ENCODE measurements at regions not wholly inside any gene's neighbourhood (a gene's known extent, or its start where the extent isn't known, plus 50 kb on each side); places are given as distances from the start of the nearest gene placed in this dataset.
A peak's percentile ranks its signal among the peaks of the same experiment; 100 is the strongest.

DNA sequence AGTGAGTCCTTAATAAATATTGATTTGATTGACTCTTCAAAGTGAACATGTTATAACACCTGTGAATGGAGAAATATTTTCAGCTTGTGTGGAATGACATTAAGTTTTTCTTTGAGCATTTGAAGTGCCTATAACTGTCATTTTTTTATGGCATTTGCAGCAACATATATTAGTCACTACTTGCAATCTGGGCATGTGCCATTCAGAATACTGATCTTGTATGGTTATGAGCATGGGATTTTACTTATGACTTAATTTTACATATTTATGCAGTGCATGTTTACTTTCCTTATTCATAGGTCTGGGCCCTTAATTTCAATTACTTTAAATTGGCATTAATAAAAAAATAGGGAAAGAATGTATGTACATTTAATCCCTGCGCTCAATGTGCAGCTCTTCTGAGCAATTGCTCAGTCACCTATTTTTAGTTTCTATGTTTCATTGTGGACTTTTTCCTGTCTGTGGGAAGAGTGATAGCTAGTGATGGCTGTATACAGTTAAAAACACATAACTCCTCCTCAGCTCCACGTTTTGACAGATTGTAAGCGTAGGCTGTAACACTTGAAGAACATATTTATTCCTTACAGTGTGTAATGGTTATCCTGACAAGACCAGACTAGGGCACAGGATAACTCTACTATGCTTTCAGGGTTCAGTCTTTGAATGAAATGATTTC, 339.6 kb downstream of the SNAPC1 start:
- Histone ChIP-seq H3K9ac (no peak overlapping the region), H3K27ac (no peak overlapping the region), H3K4me3 (no peak overlapping the region), H2AFZ (replicated peaks) (no peak overlapping the region), H3K36me3 (no peaks in the 10 kb centered on the region), H3K9me3 (ENCODE audit: low read depth) (no peaks in the 10 kb centered on the region), H3K79me2 (ENCODE audit: low read depth) (no peaks in the 10 kb centered on the region), H3K4me1 (peaks cover 10% of the 10 kb centered on the region), H3K4me2 (no peak overlapping the region), H3F3A (ENCODE audit: low read depth) (no peaks in the 10 kb centered on the region), H4K20me1 (ENCODE audit: low read depth) (no peaks in the 10 kb centered on the region), H3K27me3 (no peaks in the 10 kb centered on the region)
- no peaks in the 10 kb centered on the region for H3K9me3 Mint-ChIP-seq
- no peaks in the 10 kb centered on the region for H3K4me1 Mint-ChIP-seq
- no peaks in the 10 kb centered on the region for H3K36me3 Mint-ChIP-seq
- no peak overlapping the region for H3K4me3 Mint-ChIP-seq
- TF ChIP-seq EZH2phosphoT487 (IDR thresholded peaks at IDR 0.05) (no peak), EZH2 (IDR thresholded peaks at IDR 0.05) (no peak)
- TF ChIP-seq, protein P1, sequence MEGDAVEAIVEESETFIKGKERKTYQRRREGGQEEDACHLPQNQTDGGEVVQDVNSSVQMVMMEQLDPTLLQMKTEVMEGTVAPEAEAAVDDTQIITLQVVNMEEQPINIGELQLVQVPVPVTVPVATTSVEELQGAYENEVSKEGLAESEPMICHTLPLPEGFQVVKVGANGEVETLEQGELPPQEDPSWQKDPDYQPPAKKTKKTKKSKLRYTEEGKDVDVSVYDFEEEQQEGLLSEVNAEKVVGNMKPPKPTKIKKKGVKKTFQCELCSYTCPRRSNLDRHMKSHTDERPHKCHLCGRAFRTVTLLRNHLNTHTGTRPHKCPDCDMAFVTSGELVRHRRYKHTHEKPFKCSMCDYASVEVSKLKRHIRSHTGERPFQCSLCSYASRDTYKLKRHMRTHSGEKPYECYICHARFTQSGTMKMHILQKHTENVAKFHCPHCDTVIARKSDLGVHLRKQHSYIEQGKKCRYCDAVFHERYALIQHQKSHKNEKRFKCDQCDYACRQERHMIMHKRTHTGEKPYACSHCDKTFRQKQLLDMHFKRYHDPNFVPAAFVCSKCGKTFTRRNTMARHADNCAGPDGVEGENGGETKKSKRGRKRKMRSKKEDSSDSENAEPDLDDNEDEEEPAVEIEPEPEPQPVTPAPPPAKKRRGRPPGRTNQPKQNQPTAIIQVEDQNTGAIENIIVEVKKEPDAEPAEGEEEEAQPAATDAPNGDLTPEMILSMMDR (IDR thresholded peaks at IDR 0.05): no peak
- no peaks in the 10 kb centered on the region for H3K27me3 Mint-ChIP-seq (ENCODE audit: insufficient read depth, low read depth)
- H3K27ac Mint-ChIP-seq: no peak overlapping the region
- no peak for DNase-seq (ENCODE audit: low spot score)

DNA sequence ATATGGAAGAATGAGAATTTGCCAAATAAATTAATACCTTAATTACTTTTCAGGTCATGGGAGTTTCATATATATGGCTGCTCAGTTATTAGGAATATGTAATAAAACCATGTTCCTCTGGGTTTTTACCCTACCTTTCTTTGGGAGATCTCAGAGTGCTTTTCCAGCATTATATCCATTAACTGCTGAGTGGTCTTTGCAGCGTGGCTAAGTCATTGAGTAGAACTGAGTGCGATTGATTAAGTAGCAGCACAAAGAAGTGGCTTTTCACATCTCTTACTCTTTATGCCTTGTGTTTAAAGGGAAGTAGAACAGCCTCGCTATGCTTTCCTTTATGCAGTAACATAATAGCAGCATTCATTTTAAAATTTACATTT, 340.1 kb downstream of the SNAPC1 start:
- Histone ChIP-seq H3K4me3 (no peak overlapping the region), H3K4me2 (no peak overlapping the region)
- H3K27ac Mint-ChIP-seq: no peak overlapping the region

DNA sequence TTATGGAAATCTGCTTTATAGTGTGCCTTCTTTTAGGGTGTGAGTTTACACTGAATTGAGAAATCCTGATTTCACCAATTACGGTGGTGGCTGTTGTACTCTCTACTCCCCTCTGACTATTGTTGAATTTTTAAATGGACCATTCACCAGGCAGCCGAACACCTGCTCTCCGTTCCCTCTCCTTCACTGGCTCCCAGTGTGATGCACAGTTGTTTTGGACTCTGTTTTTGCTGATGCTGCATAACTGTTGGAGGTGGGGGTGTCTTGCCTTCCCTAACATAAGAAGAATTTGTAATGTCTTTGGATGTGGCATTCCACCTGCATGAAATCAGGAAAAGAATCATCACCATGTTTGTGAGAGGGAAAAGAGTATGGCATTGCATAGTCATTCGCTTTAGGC, 341.2 kb downstream of the SNAPC1 start:
- no peak overlapping the region for H3K4me3 ChIP-seq
- no peaks in the 10 kb centered on the region for H4K20me1 ChIP-seq (ENCODE audit: low read depth)
- Mint-ChIP-seq H3K9me3 (no peaks in the 10 kb centered on the region), H3K27ac (no peak overlapping the region), H3K27me3 (ENCODE audit: insufficient read depth, low read depth) (no peaks in the 10 kb centered on the region), H3K36me3 (no peaks in the 10 kb centered on the region), H3K4me3 (no peak overlapping the region), H3K4me1 (no peaks in the 10 kb centered on the region)
- no peaks in the 10 kb centered on the region for H3K9me3 ChIP-seq (ENCODE audit: low read depth)
- H3K4me2 ChIP-seq: no peak overlapping the region
- H3K27ac ChIP-seq: no peak overlapping the region
- H3K4me1 ChIP-seq: peaks cover 3% of the 10 kb centered on the region
- no peaks in the 10 kb centered on the region for H3K27me3 ChIP-seq
- no peaks in the 10 kb centered on the region for H3K36me3 ChIP-seq
- H2AFZ ChIP-seq (replicated peaks): peak overlapping the region; percentile 3
- no peak overlapping the region for H3K9ac ChIP-seq
- no peaks in the 10 kb centered on the region for H3F3A ChIP-seq (ENCODE audit: low read depth)
- no peak for DNase-seq (ENCODE audit: low spot score)
- no peaks in the 10 kb centered on the region for H3K79me2 ChIP-seq (ENCODE audit: low read depth)
- TF ChIP-seq, protein P1 (IDR thresholded peaks at IDR 0.05): no peak
- no peak for TF ChIP-seq EZH2phosphoT487 (IDR thresholded peaks at IDR 0.05)
- no peak for TF ChIP-seq EZH2 (IDR thresholded peaks at IDR 0.05)

More for the DNA sequence above, 340.1 kb downstream of the SNAPC1 start:
- Mint-ChIP-seq H3K4me3 (no peak overlapping the region), H3K27me3 (ENCODE audit: insufficient read depth, low read depth) (no peaks in the 10 kb centered on the region), H3K36me3 (no peaks in the 10 kb centered on the region), H3K4me1 (no peaks in the 10 kb centered on the region), H3K9me3 (no peaks in the 10 kb centered on the region)
- H3K9me3 ChIP-seq (ENCODE audit: low read depth): no peaks in the 10 kb centered on the region
- no peaks in the 10 kb centered on the region for H3F3A ChIP-seq (ENCODE audit: low read depth)
- H3K79me2 ChIP-seq (ENCODE audit: low read depth): no peaks in the 10 kb centered on the region
- no peak overlapping the region for H3K9ac ChIP-seq
- H3K36me3 ChIP-seq: no peaks in the 10 kb centered on the region
- no peak overlapping the region for H3K27ac ChIP-seq
- DNase-seq (ENCODE audit: low spot score): no peak
- TF ChIP-seq, protein P1 (IDR thresholded peaks at IDR 0.05): no peak
- TF ChIP-seq EZH2phosphoT487 (IDR thresholded peaks at IDR 0.05): no peak
- TF ChIP-seq EZH2 (IDR thresholded peaks at IDR 0.05): no peak
- H2AFZ ChIP-seq (replicated peaks): no peak overlapping the region
- H3K4me1 ChIP-seq: peaks cover 9% of the 10 kb centered on the region
- H4K20me1 ChIP-seq (ENCODE audit: low read depth): no peaks in the 10 kb centered on the region
- no peaks in the 10 kb centered on the region for H3K27me3 ChIP-seq

All from neural progenitor cell (in vitro differentiated cells).